SK-N-SH (cell line): ENCODE measurements at regions not wholly inside any gene's neighbourhood (a gene's known extent, or its start where the extent isn't known, plus 50 kb on each side); places are given as distances from the start of the nearest gene placed in this dataset.

Source experiments
- CHD2 ChIP-seq: fragments of 150-350 bp; IDR thresholded peaks from 2 replicates; pipeline ENCODE4 v1.6.1; 2018; ENCODE audit warnings: low read length; ENCODE audit not compliant: partially characterized antibody
- ELF1 ChIP-seq: IDR thresholded peaks from 2 replicates; pipeline ENCODE4 v1.4.0; 2012
- EZH2phosphoT487 ChIP-seq: fragments of 200-600 bp; sonication (generic); IDR thresholded peaks from 2 replicates; pipeline ENCODE4 v1.6.1; 2017; ENCODE audit warnings: low read depth, mixed run types, mild to moderate bottlenecking, antibody characterized with exemption, moderate library complexity, borderline replicate concordance
- RFX5 ChIP-seq: IDR thresholded peaks from 2 replicates; pipeline ENCODE4 v1.6.1; 2012; ENCODE audit warnings: mild to moderate bottlenecking, improper control_type of control experiment, low read length
- YY1 ChIP-seq: IDR thresholded peaks from 2 replicates; pipeline ENCODE4 v1.4.0; 2012; ENCODE audit warnings: low read depth, mild to moderate bottlenecking
- TF ChIP-seq, protein P1 (sequence below): fragments of 150-350 bp; IDR thresholded peaks from 2 replicates; pipeline ENCODE4 v1.6.1; 2016; ENCODE audit warnings: mild to moderate bottlenecking, low read depth, low read length
- TF ChIP-seq, protein P2 (sequence below): fragments of 200-600 bp; sonication (generic); IDR thresholded peaks from 2 replicates; pipeline ENCODE4 v1.6.1; 2017; ENCODE audit warnings: antibody characterized with exemption, mild to moderate bottlenecking, moderate library complexity
- TF ChIP-seq, protein P3 (sequence below): IDR thresholded peaks from 2 replicates; pipeline ENCODE4; 2012
- TF ChIP-seq, protein P4 (sequence below): IDR thresholded peaks from 2 replicates; pipeline ENCODE4 v1.4.0; 2012; ENCODE audit warnings: low read depth

DNA sequence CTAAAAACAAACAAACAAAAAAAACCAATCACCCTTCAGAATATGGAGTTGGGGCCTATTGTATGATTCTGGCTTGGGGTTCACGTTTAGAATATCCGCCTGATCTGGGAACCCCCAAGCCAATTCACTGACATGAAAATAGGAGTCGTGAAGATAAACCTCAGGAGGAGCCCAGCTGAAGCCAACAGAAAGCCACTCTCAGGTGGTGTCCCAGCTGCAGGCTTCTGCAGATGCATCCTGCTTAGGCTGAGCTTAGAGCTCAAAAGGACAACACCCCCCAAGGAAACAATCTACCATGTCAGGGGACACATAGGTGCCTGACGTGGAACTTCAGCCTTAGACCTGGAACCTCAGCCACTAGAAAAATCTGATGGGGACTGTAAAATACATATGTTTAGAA is 51.9 kb downstream of the SYNE3 start:
- TF ChIP-seq, protein P1, sequence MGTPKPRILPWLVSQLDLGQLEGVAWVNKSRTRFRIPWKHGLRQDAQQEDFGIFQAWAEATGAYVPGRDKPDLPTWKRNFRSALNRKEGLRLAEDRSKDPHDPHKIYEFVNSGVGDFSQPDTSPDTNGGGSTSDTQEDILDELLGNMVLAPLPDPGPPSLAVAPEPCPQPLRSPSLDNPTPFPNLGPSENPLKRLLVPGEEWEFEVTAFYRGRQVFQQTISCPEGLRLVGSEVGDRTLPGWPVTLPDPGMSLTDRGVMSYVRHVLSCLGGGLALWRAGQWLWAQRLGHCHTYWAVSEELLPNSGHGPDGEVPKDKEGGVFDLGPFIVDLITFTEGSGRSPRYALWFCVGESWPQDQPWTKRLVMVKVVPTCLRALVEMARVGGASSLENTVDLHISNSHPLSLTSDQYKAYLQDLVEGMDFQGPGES, result no peak
- TF ChIP-seq EZH2phosphoT487, result no peak
- TF ChIP-seq, protein P2, sequence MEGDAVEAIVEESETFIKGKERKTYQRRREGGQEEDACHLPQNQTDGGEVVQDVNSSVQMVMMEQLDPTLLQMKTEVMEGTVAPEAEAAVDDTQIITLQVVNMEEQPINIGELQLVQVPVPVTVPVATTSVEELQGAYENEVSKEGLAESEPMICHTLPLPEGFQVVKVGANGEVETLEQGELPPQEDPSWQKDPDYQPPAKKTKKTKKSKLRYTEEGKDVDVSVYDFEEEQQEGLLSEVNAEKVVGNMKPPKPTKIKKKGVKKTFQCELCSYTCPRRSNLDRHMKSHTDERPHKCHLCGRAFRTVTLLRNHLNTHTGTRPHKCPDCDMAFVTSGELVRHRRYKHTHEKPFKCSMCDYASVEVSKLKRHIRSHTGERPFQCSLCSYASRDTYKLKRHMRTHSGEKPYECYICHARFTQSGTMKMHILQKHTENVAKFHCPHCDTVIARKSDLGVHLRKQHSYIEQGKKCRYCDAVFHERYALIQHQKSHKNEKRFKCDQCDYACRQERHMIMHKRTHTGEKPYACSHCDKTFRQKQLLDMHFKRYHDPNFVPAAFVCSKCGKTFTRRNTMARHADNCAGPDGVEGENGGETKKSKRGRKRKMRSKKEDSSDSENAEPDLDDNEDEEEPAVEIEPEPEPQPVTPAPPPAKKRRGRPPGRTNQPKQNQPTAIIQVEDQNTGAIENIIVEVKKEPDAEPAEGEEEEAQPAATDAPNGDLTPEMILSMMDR, result no peak
- TF ChIP-seq, protein P3, sequence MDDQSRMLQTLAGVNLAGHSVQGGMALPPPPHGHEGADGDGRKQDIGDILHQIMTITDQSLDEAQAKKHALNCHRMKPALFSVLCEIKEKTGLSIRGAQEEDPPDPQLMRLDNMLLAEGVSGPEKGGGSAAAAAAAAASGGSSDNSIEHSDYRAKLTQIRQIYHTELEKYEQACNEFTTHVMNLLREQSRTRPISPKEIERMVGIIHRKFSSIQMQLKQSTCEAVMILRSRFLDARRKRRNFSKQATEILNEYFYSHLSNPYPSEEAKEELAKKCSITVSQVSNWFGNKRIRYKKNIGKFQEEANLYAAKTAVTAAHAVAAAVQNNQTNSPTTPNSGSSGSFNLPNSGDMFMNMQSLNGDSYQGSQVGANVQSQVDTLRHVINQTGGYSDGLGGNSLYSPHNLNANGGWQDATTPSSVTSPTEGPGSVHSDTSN, result no peak
- no peak for TF ChIP-seq RFX5
- TF ChIP-seq, protein P4, sequence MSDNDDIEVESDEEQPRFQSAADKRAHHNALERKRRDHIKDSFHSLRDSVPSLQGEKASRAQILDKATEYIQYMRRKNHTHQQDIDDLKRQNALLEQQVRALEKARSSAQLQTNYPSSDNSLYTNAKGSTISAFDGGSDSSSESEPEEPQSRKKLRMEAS, result no peak
- no peak for TF ChIP-seq YY1
- no peak for TF ChIP-seq ELF1
- TF ChIP-seq CHD2, result no peak
